ENCODE measurements at regions not wholly inside any gene's neighbourhood (a gene's known extent, or its start where the extent isn't known, plus 50 kb on each side); places are given as distances from the start of the nearest gene placed in this dataset.

DNA sequence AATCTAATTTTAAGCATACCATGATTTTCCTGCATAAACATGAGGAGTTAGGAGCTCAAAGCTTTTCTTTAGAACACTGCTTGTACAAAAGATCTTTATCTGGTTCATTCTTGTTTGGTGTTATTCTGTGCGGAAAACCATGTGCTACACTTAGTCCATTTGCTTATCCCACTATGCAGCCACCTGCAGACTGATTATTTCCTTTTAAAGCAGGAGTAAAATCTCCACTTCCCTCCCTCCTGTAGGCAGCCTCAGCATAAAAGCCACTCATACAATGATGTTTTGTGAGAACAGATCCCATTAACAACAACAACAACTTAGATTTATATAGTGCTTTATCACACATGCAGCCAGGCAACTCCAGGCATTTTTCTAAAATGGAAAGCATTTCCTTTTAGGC is 355.3 kb upstream of the NEGR1 start:
- TF ChIP-seq ZSCAN29 (IDR thresholded peaks at IDR 0.05) (no peak), RB1 (IDR thresholded peaks at IDR 0.05; ENCODE audit: borderline replicate concordance) (no peak), ZNF622 (IDR thresholded peaks at IDR 0.05) (no peak)

GRCh38 chr1:72636631-72637030 is 354.3 kb upstream of the NEGR1 start:
- BruUV-seq (replicated peaks): no TSS peak
- no peak for TF ChIP-seq HDAC6 (IDR thresholded peaks at IDR 0.05; ENCODE audit: unreplicated experiment)
- TF ChIP-seq ZNF687 (IDR thresholded peaks at IDR 0.05): no peak
- no peaks in the 10 kb centered on the region for H3K4me1 ChIP-seq (ENCODE audit: control insufficient read depth, insufficient read depth, low read length)
- no peaks in the 10 kb centered on the region for H3K36me3 ChIP-seq (ENCODE audit: control insufficient read depth in 2 of 2, insufficient read depth in 2 of 2, low read length in 1 of 2)
- H3K79me2 ChIP-seq (ENCODE audit: control insufficient read depth, insufficient read depth, low read length): no peaks in the 10 kb centered on the region
- ChIA-PET CTCF (interaction anchor here (0.6 kb wide), 1 partner anchor 433 kb away, joined by 3 read pairs; no protein-coding TSS in a partner anchor), POLR2A (no interaction called here), SMC1A (ENCODE audit: uncharacterized antibody, unreplicated experiment) (no interaction called here), RAD21 (ENCODE audit: unreplicated experiment) (no interaction called here)
- H3K9ac ChIP-seq (ENCODE audit: control insufficient read depth, insufficient read depth, low read length): no peak overlapping the region
- H3K27ac ChIP-seq (ENCODE audit: control insufficient read depth, insufficient read depth): no peak overlapping the region
- H2AFZ ChIP-seq (ENCODE audit: control insufficient read depth, low read depth, low read length): no peak overlapping the region
- FAIRE-seq (no peak), ATAC-seq (no peak), DNase-seq (ENCODE audit: low read depth, low spot score) (no peak)
- H3K4me2 ChIP-seq (ENCODE audit: control insufficient read depth, insufficient read depth): no peak overlapping the region
- intact Hi-C loops (cut with micrococcal nuclease; ENCODE audit: unreplicated experiment) (no loop called here), in situ Hi-C loops (cut with MboI) (no loop called here)
- no peaks in the 10 kb centered on the region for H4K20me1 ChIP-seq (ENCODE audit: control insufficient read depth, insufficient read depth)
- 32% methylated on average over 2 of the region's 2 CpGs for WGBS (ENCODE audit: insufficient coverage, insufficient replicate concordance, low lambda C conversion rate, missing lambda C conversion rate)
- H3K9me3 ChIP-seq (replicated peaks; ENCODE audit: control insufficient read depth, insufficient read depth, low read length): no peaks in the 10 kb centered on the region
- no peak overlapping the region for H3K4me3 ChIP-seq
- no peaks in the 10 kb centered on the region for H3K27me3 ChIP-seq (replicated peaks in 1 of 2; ENCODE audit: control insufficient read depth in 2 of 2, insufficient read depth in 2 of 2, low read length in 1 of 2)

More for the DNA sequence above, 355.3 kb upstream of the NEGR1 start:
- Histone ChIP-seq H3K9ac (ENCODE audit: control insufficient read depth, insufficient read depth, low read length) (no peak overlapping the region), H3K4me2 (ENCODE audit: control insufficient read depth, insufficient read depth) (no peak overlapping the region), H3K4me3 (no peak overlapping the region), H3K4me1 (ENCODE audit: control insufficient read depth, insufficient read depth, low read length) (no peaks in the 10 kb centered on the region), H4K20me1 (ENCODE audit: control insufficient read depth, insufficient read depth) (no peaks in the 10 kb centered on the region), H2AFZ (ENCODE audit: control insufficient read depth, low read depth, low read length) (no peak overlapping the region), H3K27me3 (replicated peaks in 1 of 2; ENCODE audit: control insufficient read depth in 2 of 2, insufficient read depth in 2 of 2, low read length in 1 of 2) (no peaks in the 10 kb centered on the region), H3K79me2 (ENCODE audit: control insufficient read depth, insufficient read depth, low read length) (no peaks in the 10 kb centered on the region), H3K9me3 (replicated peaks; ENCODE audit: control insufficient read depth, insufficient read depth, low read length) (no peaks in the 10 kb centered on the region), H3K27ac (ENCODE audit: control insufficient read depth, insufficient read depth) (no peak overlapping the region), H3K36me3 (ENCODE audit: control insufficient read depth in 2 of 2, insufficient read depth in 2 of 2, low read length in 1 of 2) (no peaks in the 10 kb centered on the region)
- WGBS (ENCODE audit: insufficient coverage, insufficient replicate concordance, low lambda C conversion rate, missing lambda C conversion rate): 0% methylated on average over 1 of the region's 1 CpG
- DNase-seq (ENCODE audit: low read depth, low spot score) (no peak), ATAC-seq (no peak), FAIRE-seq (no peak)
- ChIA-PET RAD21 (ENCODE audit: unreplicated experiment) (no interaction called here), POLR2A (no interaction called here), CTCF (no interaction called here), SMC1A (ENCODE audit: uncharacterized antibody, unreplicated experiment) (no interaction called here)
- BruUV-seq (replicated peaks): no TSS peak
- intact Hi-C loops (cut with micrococcal nuclease; ENCODE audit: unreplicated experiment) (no loop called here), in situ Hi-C loops (cut with MboI) (no loop called here)
